Muscle of back (tissue), 3 donors: ENCODE measurements at regions not wholly inside any gene's neighbourhood (a gene's known extent, or its start where the extent isn't known, plus 50 kb on each side); places are given as distances from the start of the nearest gene placed in this dataset.
A peak's percentile ranks its signal among the peaks of the same experiment; 100 is the strongest.
"Not testable (repeated sequence)": the region's sequence is repeated elsewhere in the genome, so short reads cannot be mapped to it uniquely, and the experiment has no call there.

Source experiments
- DNase-seq, 3 donors: peaks; one replicate each; pipeline versions ENCODE4 v3.0.0 to v3.0.0-alpha.2; 2013

GRCh38 chr13:81153478-81153877, 812.6 kb upstream of the SPRY2 start:
- DNase-seq: no peak

- no peak for DNase-seq
Measured at GRCh38 chr13:81148822-81149221, 807.9 kb upstream of the SPRY2 start.

- DNase-seq: not testable (repeated sequence)
Measured at GRCh38 chr13:81146576-81146975, 805.6 kb upstream of the SPRY2 start.

- DNase-seq: no peak
Measured at GRCh38 chr13:81142306-81142999, 801.5 kb upstream of the SPRY2 start.

- DNase-seq: no peak
Measured at GRCh38 chr13:81140675-81141074, 799.7 kb upstream of the SPRY2 start.

GRCh38 chr13:81139987-81140386, 799.1 kb upstream of the SPRY2 start:
- peak in 1 of 3 donors; percentile 4 for DNase-seq

GRCh38 chr13:81138353-81138980, 797.5 kb upstream of the SPRY2 start:
- no peak for DNase-seq

GRCh38 chr13:81133066-81133465, 792.1 kb upstream of the SPRY2 start:
- DNase-seq: no peak

GRCh38 chr13:81117416-81117815, 776.5 kb upstream of the SPRY2 start:
- DNase-seq: peak in 2 of 3 donors; percentile 2 to 28

GRCh38 chr13:81116461-81117282, 775.7 kb upstream of the SPRY2 start:
- DNase-seq: peak in 1 of 3 donors; percentile 2

GRCh38 chr13:81109026-81109425, 768.1 kb upstream of the SPRY2 start:
- no peak for DNase-seq

GRCh38 chr13:81106348-81106747, 765.4 kb upstream of the SPRY2 start:
- DNase-seq: no peak

GRCh38 chr13:81104035-81104715, 763.2 kb upstream of the SPRY2 start:
- no peak for DNase-seq

GRCh38 chr13:81102066-81102465, 761.1 kb upstream of the SPRY2 start:
- DNase-seq: not testable (repeated sequence)

GRCh38 chr13:81089371-81090157, 748.6 kb upstream of the SPRY2 start:
- DNase-seq: peak; percentile 35 to 77 (median 57)

- no peak for DNase-seq
Measured at GRCh38 chr13:81080911-81081454, 740.1 kb upstream of the SPRY2 start.

- no peak for DNase-seq
Measured at GRCh38 chr13:81078048-81078447, 737.1 kb upstream of the SPRY2 start.

GRCh38 chr13:81069822-81070221, 728.9 kb upstream of the SPRY2 start:
- not testable (repeated sequence) for DNase-seq

- no peak for DNase-seq
Measured at GRCh38 chr13:81058916-81059290, 718.0 kb upstream of the SPRY2 start.

- DNase-seq: no peak
Measured at GRCh38 chr13:81058211-81058915, 717.4 kb upstream of the SPRY2 start.
